ENCODE measurements at regions not wholly inside any gene's neighbourhood (a gene's known extent, or its start where the extent isn't known, plus 50 kb on each side); places are given as distances from the start of the nearest gene placed in this dataset.

DNA sequence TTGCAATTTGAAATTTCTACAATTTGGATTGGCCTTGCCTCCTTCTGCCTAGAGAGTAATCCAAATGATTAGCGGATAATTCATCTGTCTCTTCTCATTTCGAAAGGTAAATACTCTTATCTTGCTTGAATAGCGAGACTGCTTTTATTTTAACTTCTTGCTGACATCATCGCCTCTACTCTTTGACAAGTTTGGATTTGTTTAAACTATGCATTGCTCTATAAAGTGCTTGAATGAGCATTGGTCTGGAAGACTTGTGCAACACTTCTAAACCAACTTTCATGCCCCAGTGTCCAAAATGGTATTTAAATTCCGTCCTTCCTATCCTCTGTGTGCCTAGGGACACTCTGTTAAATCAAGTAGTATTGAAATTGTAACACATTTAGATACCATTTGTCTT, 384.1 kb upstream of the SLC35B3 start:
- no peaks in the 10 kb centered on the region for H3K79me2 ChIP-seq (ENCODE audit: insufficient read depth, low read length)
- no peaks in the 10 kb centered on the region for H3K4me1 ChIP-seq (ENCODE audit: insufficient read depth, low read length)
- no peak for FAIRE-seq
- no peak for DNase-seq (ENCODE audit: low spot score)
- no peak overlapping the region for H2AFZ ChIP-seq (ENCODE audit: low read length)
- POLR2A ChIA-PET: no interaction called here
- no peaks in the 10 kb centered on the region for H3K9me3 ChIP-seq (ENCODE audit: low read length)
- intact Hi-C loops (cut with micrococcal nuclease; ENCODE audit: unreplicated experiment) (no loop called here), in situ Hi-C loops (cut with HindIII; ENCODE audit: extremely low pct_ligation_motif_present, low pct_unique_long_range_greater_than_20kb) (no loop called here)
- no peak overlapping the region for H3K4me2 ChIP-seq (ENCODE audit: low read depth, low read length)
- no peak overlapping the region for H3K4me3 ChIP-seq (replicated peaks in 1 of 3; ENCODE audit: insufficient read depth in 1 of 3, low read depth in 2 of 3, low read length in 3 of 3)
- H3K27me3 ChIP-seq (ENCODE audit: control insufficient read depth in 1 of 2, insufficient read depth in 2 of 2, low read length in 2 of 2): no peaks in the 10 kb centered on the region; a peak in 1 of 5 replicates
- no peaks in the 10 kb centered on the region for H3K36me3 ChIP-seq (replicated peaks in 1 of 2; ENCODE audit: control insufficient read depth in 1 of 2, insufficient read depth in 2 of 2, low read length in 2 of 2)
- H3K9ac ChIP-seq (ENCODE audit: insufficient read depth, low read depth, low read length): no peak overlapping the region
- TF ChIP-seq EEA1 (CRISPR knock-in tag; IDR thresholded peaks at IDR 0.05; ENCODE audit: borderline replicate concordance) (no peak), ZNF484 (CRISPR knock-in tag; IDR thresholded peaks at IDR 0.05; ENCODE audit: borderline replicate concordance, low read depth) (no peak), RBAK (CRISPR knock-in tag; IDR thresholded peaks at IDR 0.05) (no peak)
- TF ChIP-seq, protein P1, sequence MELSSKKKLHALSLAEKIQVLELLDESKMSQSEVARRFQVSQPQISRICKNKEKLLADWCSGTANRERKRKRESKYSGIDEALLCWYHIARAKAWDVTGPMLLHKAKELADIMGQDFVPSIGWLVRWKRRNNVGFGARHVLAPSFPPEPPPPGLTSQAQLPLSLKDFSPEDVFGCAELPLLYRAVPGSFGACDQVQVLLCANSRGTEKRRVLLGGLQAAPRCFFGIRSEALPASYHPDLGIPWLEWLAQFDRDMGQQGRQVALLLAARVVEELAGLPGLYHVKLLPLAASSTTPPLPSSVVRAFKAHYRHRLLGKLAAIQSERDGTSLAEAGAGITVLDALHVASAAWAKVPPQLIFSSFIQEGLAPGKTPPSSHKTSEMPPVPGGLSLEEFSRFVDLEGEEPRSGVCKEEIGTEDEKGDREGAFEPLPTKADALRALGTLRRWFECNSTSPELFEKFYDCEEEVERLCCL (CRISPR knock-in tag; IDR thresholded peaks at IDR 0.05; ENCODE audit: borderline replicate concordance): no peak
- no peak overlapping the region for H3K27ac ChIP-seq (ENCODE audit: extremely low read length, insufficient read depth, low read length)
- under 1% methylated on average over 5 of the region's 5 CpGs for WGBS (ENCODE audit: low lambda C conversion rate)
- CTCF ChIA-PET (ENCODE audit: low intra/inter-chr PET ratio, low total read pairs): no interaction called here
- no peak for ATAC-seq
- H4K20me1 ChIP-seq (ENCODE audit: insufficient read depth, low read length): no peaks in the 10 kb centered on the region
- no TSS peak for BruUV-seq (replicated peaks)

DNA sequence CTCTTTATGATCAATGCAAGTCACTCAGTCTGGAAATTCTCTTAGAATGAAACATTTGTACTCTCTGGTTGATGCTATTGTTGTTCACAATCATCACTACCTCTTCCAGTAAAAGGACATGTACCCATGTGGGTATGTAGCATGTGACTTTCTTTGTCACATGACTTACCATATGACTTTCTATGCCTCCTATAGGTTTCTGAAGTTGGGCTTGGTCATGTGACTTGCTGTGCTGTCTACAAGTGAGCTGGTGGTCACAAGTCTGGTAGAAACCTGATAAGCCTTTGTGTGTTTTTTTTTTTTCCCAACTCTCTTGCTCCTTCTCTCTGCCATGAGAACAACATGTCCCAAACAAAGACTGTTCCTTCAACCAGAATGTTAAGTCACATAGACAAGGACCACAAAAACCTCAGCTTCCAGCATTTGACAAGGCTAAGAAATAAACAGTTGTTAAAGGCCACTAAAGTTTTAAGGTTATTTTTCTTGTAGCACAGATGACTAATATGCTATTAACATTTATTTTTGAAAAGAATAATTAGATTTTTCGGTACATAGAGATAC, 379.2 kb upstream of the SLC35B3 start:
- no peaks in the 10 kb centered on the region for H3K4me1 ChIP-seq (ENCODE audit: insufficient read depth, low read length)
- DNase-seq (ENCODE audit: low spot score) (no peak), ATAC-seq (no peak), FAIRE-seq (no peak)
- CTCF ChIA-PET (ENCODE audit: low intra/inter-chr PET ratio, low total read pairs): no interaction called here
- 0% methylated on average over 1 of the region's 1 CpG for WGBS (ENCODE audit: low lambda C conversion rate)
- H3K27me3 ChIP-seq (ENCODE audit: control insufficient read depth in 1 of 2, insufficient read depth in 2 of 2, low read length in 2 of 2): no peaks in the 10 kb centered on the region; a peak in 2 of 5 replicates
- H2AFZ ChIP-seq (ENCODE audit: low read length): no peak overlapping the region
- H3K9ac ChIP-seq (ENCODE audit: insufficient read depth, low read depth, low read length): no peak overlapping the region
- intact Hi-C loops (cut with micrococcal nuclease; ENCODE audit: unreplicated experiment) (no loop called here), in situ Hi-C loops (cut with HindIII; ENCODE audit: extremely low pct_ligation_motif_present, low pct_unique_long_range_greater_than_20kb) (no loop called here)
- no peak overlapping the region for H3K27ac ChIP-seq (ENCODE audit: extremely low read length, insufficient read depth, low read length)
- BruUV-seq (replicated peaks): no TSS peak
- no peaks in the 10 kb centered on the region for H3K36me3 ChIP-seq (replicated peaks in 1 of 2; ENCODE audit: control insufficient read depth in 1 of 2, insufficient read depth in 2 of 2, low read length in 2 of 2)
- no peaks in the 10 kb centered on the region for H3K79me2 ChIP-seq (ENCODE audit: insufficient read depth, low read length)
- POLR2A ChIA-PET: no interaction called here
- H4K20me1 ChIP-seq (ENCODE audit: insufficient read depth, low read length): no peaks in the 10 kb centered on the region
- no peak overlapping the region for H3K4me2 ChIP-seq (ENCODE audit: low read depth, low read length)
- H3K4me3 ChIP-seq (replicated peaks in 1 of 3; ENCODE audit: insufficient read depth in 1 of 3, low read depth in 2 of 3, low read length in 3 of 3): no peak overlapping the region
- TF ChIP-seq RAD51 (IDR thresholded peaks at IDR 0.05; ENCODE audit: borderline replicate concordance) (0 out of 2 replicates have a peak, but pooled peaks have one; percentile 46), FIP1L1 (IDR thresholded peaks at IDR 0.05; ENCODE audit: borderline replicate concordance, insufficient read depth, low read depth, low read length) (no peak)
- TF ChIP-seq, protein P2, sequence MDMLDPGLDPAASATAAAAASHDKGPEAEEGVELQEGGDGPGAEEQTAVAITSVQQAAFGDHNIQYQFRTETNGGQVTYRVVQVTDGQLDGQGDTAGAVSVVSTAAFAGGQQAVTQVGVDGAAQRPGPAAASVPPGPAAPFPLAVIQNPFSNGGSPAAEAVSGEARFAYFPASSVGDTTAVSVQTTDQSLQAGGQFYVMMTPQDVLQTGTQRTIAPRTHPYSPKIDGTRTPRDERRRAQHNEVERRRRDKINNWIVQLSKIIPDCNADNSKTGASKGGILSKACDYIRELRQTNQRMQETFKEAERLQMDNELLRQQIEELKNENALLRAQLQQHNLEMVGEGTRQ (IDR thresholded peaks at IDR 0.05; ENCODE audit: low read depth, low read length): peak; percentile 58; the same call in 1 of the 2 replicates
- TF ChIP-seq, protein P2 (CRISPR knock-in tag; IDR thresholded peaks at IDR 0.05; ENCODE audit: borderline replicate concordance): no peak
- no peaks in the 10 kb centered on the region for H3K9me3 ChIP-seq (ENCODE audit: low read length)

All from HepG2 (cell line).